ENCODE measurements at regions not wholly inside any gene's neighbourhood (a gene's known extent, or its start where the extent isn't known, plus 50 kb on each side); places are given as distances from the start of the nearest gene placed in this dataset.

GRCh38 chr6:155561966-155562364, 106.3 kb upstream of the NOX3 start:
- no peak for TF ChIP-seq EZH2 (IDR thresholded peaks at IDR 0.05)
- no peak for TF ChIP-seq CTCF (IDR thresholded peaks at IDR 0.05)

Measured in neural progenitor cell (in vitro differentiated cells).